ENCODE measurements at regions not wholly inside any gene's neighbourhood (a gene's known extent, or its start where the extent isn't known, plus 50 kb on each side); places are given as distances from the start of the nearest gene placed in this dataset.

DNA sequence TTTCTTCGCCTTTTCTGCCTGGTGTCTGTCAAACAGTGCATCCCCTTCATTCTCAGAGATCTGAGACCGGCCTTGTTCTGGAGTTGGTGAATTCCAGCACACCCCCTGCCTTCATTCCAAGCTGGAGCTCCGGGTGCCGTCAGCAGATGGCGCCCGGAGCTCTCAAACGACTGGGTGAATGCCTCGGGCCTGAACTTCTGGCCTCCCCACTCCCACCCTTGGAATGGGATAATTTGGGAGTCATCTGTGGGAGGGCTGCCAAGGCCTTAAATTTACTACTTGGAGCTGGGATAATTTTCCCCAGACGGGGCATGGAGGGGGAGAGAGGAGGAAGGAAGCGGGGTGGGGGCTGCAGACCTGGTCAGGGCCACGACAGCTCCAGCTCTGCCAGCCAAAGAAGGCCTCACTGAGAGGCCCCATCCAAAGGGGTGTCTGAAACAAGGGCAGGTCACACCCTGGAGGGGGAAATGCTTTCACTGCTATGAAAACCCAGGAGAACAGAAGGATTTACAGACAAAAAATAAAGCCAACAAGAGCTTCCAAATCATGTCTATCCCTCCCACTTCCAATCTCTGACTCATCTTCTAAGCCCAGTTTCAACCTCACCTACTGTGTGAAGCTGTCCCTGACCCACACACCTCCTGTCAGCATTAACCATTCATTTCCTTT is 187.9 kb downstream of the OPA1 start:
- peak; percentile 16 to 35 for DNase-seq

DNA sequence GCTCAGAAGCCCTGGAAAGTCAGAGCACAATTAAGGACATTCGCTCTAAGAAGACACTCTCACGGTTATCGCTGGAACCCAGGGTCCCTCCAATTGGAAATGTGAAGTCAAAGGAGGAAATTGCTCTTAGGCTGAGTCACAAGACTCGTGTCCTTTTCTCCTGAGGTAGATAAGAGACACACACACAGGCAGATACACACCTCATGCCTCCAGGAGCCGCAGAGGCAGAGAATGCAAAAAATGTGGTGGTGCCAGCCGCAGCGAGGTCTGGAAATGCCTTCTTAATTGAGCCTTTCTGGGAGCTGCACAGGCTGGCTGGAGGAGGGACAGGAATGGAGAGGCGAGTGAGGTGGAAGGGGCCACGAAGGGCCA is 189.3 kb downstream of the OPA1 start:
- no peak for DNase-seq

DNA sequence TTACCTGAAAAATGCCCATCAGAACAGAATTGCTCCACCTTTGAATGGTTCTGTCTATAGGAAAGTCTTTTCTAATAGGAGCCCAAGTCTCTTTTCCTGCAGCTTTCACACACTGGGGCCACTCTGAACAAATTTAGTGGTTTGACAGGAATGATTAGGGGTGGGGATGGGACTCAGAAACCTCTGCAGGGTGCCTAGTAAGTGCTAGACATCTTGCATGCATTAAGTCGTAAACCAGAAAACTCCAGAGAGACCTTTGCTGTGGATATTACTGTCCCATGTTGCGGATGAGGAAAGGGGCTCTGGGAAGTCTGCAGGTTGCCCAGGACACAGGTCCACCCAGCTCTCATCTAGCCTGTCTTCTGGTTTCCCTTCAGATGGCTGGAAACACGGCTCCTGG is 189.7 kb downstream of the OPA1 start:
- DNase-seq = no peak

DNA sequence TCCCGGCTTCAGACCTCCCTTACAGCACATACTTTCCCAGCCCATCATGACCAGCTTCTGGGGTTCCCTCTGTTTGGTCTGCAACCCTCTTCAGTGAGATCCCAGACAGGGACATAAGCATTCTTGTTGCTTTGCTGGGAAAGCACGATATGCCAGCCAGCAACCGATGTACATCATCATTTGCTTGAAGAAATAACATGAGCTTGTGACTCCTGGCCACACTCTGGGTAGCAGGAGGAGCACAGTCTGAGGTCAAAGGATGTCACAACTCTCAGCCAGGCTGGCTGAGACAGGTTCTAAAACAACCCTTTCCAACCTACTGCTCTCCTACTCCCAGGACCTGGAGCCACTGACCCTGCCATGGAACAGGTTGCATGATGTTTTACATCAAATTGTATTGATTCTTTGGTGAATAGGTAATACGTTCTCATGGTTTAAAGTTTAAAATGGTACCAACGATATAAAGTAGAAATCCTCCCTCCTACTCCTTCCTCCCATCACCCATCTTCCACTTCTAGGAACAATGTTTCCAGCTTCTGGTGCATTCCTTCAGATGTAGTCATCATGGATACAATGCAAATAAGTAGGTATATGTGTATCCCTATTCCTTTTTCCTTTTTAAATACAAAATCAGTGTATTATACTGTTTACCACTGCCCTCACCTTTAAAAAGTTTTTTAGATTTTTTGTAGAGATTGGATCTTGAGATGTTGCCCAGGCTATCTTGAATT is 190.3 kb downstream of the OPA1 start:
- DNase-seq = no peak

DNA sequence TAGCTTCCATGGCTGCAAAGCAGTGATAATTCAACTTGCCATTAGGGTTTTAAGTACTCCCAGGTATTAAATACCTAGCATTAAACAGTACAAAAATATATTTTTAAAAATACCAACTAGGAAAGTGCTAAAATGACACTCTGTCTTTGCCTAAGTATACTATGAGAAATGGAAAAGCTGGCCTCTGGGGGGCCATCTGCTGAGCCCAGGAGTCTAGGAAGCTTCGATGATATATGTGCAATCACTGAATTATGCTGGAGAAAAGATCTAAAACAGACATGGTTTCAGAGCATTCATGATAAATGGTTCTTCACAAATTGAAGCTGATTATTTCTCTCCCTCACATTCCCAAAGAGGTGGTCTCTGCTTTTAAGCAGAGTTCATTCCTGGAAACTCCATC is 191.8 kb downstream of the OPA1 start:
- no peak for DNase-seq

DNA sequence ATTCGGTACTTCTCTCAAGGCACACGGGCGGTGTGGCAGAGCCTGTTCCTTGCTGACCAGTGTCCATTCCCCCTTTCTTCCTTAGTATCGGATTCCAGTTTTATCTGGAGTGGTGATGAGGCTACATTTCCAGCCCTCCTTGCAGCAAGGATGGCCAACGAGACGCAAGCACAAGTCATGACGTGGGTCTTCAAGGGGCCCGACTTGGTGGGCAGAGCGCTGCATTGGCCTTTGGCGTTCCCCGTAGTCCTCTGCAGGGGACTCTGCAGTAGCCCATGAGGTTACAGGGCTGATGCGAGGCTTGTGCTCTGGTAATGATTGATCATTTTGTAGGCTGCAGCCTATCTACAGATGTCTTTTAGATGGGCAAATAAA is 194.5 kb downstream of the OPA1 start:
- DNase-seq = no peak

DNA sequence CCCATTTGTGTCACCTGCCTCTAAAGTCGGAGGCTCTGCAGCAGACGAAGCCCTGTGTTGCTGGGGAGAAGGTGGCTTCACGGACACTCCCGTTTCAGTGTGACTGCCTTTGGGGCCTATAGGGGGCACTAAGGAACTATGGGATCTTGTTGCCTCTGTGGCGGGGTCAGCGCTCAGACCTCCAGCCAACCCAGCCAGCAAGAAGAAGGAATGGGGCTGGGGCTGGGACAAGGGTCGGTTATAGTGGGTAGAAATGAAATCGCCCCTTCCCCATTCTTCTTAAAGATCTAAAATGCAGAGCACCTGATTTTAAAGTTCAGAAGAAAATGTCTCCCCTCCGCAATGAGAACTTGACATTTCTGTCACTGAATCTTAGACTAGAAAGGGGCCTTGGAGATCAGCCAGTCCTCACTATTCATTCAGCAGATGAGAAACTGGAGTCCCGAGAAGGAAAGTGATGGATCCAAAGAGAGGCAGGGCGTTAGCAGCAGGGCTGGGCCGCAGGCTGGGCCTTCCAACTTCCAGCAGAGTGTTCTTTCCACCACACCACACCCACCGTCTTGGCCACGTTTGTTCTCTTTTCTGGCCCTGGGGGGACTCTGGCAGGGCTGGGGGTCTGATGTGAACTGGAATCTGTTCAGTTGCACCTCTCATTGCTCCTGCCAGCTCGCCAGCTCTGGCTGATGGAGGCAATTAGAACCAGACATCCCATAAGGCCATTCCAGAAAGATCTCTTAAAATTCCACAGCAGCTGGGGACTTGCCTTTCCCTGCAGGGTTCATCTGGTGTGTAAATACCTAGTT is 195.4 kb downstream of the OPA1 start:
- DNase-seq = peak; percentile 28 to 46

DNA sequence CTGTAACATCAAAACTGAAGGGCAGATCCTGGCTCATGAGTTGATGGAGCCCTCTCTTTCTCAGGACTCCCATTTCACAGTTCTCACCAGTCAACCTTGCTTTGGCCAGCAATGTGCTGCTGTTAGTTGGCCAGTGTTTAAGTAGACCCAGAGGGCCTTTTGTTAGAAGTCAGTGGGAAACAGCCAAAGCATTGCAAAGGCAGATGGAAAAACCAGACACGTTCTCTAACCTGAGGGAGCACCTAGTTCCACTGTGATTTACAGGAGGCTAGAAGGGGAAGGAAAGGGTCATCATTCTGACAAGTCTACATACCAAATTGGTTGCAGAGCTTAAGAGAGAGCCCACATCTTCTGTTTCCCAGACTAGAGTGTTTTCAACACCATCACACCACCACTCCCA is 196.4 kb downstream of the OPA1 start:
- DNase-seq = no peak

DNA sequence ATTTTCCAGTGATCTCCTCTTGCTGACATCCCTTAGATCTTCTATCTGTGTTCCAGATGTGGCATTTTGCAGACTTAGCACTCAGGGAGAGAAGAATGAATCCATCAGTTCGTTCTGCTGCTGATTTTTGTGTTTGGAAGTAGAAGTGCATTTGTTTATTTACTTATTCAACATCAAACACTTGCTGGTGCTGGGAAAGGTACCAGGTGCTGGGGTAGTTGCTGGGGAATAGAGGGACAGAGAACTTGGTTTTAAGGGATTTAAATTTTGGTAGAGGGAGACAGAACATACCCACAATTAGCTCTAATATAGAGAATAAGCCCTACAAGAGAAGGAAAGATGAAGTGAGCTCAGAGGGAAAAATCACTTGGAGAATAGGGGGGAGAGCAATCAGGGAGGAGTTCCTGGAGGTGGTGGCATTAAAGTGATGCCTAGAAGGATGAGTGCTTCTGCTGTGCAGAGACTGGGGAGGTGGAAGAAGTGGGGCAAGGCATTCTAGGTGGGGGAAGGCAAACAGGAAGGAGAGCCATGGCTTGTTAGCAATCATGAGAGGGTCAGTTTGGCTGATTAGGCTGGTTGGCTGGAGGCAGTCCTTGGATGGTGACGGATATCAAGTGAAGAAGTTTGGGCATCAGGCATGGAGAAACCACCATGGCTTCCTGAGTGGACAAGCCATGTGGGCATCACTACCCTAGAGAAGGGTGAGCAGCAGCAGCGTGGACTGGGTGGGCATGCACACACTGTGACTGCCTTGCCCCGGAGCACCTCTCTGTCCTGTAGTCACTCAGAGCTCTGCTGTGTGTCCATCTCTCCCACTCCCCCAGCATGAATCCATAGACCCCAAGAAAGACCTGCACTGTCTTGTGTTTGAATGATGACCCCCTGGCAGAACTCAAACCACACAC is 197.3 kb downstream of the OPA1 start:
- no peak for DNase-seq

DNA sequence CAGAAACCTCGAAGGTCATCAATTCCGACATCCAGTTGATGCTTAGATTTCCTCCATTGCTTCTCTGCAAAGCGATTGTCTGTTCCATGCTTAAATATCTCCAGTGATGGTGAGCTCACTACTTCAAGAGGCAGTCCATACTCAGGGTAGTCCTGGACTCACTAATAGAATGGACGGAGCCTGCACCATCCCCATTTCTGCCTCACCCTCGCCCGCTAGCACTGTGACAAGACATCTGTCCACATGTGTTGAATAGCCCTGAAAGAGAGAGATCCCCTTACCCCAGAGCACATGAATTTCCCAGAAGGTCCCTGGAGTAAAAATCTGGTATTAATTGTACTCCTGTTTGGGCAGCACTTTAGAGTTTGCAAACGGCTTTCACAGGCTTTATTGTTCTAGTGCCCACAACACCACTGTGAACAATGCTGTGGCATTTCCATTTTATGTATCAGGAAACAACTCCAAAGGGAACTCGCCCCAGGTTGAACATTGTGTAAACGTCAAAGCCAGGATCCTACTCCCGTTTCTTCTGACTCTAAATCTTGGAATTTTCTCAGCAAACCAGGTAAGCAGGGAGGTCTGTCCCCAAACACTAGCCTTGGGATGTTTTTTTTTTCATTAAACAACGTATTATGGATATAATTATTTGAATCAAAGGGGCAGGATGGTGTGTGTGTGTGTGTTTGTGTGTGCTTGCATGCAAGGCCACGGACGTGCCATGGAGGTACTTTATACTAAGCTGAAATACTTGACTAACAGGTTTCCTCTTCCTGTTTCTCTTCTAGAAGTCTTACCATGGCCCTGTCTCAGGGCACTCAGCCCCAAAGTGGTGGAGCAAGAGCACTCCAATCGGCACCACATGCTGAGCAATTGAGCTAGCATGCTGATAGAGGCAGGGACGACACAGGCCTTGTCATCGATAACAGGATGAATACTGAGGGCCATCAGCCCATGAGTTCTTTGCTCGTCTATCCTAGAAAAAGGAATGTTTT is 198.3 kb downstream of the OPA1 start:
- no peak for DNase-seq

DNA sequence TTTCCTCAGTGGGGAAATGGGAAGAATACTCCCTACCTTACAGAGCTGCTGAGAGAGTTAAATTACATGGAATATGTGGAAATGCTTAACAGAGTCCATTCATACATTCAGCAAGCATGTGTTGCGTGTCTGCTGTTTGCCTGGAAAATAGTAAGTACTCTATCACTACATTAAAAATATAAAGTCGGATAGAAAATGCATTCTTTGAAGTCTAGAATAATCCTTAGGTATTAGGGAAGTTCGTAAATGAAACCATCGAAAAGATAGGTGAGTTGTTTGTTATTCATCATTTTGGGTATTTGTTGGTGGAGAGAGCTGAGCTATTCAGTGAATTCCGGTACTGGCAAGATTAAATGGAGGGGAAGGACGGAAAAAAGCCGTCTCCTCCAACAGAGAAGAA is 200.1 kb downstream of the OPA1 start:
- DNase-seq = no peak

DNA sequence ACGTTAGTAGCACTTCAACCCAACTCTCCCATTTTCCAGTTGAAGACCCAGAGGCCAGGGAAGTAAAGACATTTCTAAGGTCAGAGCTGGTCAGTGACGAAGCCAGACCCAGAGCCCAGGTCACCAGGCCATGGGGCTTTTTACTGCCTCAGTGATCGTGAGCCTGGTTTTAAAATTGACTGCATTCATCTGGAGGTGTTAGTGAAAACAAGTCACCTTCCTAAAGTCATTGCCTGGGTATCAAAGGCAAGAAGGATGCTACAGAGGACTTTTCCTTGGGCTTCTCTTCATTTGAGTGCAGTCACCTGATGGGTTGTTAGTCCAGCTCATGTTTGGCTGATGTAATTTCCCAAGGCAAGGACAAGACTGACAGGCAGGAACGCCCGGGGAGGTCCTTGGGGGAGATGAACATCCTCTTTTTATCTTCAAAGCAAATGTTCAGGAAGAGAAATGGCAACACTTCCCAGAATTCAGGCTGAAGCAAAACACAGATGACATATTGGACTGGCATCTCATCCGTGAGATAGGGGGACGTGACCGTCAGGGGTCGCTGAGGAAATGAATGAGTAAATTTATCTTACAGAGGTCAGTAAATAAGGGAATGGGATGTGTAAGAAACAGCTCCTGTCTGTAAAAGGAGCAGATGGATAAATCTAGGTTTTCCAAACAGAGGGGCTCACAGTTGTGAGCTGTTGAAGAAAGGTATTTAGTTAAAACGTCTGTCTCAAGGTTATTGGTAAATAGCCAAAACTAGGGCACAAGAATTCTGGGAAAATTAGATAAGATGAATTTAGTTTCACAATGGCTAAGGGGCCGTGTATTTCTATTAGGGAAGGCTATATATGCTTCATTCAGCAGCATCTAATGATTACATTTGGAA is 201.2 kb downstream of the OPA1 start:
- DNase-seq = no peak

DNA sequence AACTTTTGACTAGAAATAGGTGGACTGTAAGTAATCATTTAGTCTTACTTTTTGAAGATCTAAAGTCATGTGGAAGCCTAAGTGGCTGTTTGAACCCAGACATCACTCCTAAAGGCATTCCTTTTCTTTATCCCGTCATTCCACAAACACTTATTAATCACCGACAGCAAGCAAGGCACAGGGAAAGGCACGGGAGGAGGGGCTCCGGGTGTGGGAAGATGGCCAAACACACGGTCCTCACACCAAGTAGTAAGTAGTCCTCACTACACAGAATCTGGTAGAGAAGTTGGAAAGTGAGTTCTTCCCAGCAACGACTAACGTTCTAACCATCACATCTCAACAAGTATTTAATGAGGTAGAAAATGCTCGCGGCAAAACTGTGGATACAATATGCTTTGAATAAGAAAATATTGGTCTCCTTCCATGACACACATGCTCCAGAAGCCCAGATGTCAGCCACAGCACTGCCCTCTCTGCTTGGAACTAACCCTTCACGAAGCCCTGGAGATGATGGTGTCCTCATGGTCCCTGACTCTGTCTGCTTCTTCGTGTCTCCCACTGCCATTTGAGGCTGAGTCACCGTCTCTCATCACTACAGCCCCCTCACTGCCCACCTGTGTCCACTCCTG is 202.2 kb downstream of the OPA1 start:
- no peak for DNase-seq

DNA sequence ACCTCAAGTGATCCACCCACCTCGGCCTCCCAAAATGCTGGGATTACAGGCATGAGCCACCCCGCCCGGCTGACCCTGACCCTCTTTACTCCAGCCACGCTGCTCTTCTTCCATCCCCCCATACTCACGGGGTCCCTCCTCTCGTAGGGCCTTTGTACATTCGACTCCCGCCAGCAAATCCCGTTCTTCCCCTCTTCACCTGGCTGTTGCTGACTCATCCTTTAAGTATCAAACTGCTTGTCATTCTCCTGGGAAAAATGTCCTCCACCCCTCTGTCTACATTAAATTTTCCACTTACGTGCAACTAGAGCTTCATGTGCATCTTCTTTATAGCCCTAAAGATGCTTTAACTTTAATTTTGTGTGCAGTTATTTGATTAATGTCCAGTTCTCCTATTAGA is 203.1 kb downstream of the OPA1 start:
- DNase-seq = no peak

DNA sequence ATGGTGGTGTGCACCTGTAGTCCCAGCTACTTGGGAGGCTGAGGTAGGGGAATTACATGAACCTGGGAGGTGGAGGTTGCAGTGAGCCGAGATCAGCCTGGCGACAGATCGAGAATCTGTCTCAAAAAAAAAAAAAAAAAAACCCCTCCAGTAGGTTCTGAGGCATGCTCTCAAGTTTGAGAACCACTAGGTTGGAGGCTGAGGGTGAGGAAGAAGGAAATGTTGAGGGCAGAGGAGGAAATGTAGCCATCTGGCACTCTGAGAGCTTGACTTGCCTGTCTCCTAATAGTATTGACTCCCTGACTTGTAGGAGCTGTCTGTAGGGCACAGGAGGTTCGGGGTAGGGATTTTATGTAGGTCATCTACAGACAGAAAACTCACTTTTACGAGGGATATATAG is 204.6 kb downstream of the OPA1 start:
- DNase-seq = no peak

DNA sequence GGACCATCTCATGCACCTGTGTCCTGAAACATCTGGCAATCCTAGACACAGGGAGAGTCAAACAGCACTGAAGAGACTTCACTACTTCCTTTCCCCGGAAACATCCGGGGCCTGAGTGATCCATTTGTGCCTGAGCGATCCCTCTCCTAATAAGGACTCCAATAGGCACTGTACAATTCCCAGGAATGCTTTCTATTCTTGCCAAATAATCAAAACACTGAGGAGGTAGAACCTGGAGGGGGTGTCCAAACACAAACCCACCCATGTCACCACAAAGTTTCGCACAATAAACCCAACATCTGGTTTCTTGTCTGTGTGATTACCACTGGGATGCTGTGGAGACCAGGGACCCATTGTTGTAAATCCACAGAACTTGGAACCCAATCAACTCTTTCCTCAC is 205.0 kb downstream of the OPA1 start:
- no peak for DNase-seq

DNA sequence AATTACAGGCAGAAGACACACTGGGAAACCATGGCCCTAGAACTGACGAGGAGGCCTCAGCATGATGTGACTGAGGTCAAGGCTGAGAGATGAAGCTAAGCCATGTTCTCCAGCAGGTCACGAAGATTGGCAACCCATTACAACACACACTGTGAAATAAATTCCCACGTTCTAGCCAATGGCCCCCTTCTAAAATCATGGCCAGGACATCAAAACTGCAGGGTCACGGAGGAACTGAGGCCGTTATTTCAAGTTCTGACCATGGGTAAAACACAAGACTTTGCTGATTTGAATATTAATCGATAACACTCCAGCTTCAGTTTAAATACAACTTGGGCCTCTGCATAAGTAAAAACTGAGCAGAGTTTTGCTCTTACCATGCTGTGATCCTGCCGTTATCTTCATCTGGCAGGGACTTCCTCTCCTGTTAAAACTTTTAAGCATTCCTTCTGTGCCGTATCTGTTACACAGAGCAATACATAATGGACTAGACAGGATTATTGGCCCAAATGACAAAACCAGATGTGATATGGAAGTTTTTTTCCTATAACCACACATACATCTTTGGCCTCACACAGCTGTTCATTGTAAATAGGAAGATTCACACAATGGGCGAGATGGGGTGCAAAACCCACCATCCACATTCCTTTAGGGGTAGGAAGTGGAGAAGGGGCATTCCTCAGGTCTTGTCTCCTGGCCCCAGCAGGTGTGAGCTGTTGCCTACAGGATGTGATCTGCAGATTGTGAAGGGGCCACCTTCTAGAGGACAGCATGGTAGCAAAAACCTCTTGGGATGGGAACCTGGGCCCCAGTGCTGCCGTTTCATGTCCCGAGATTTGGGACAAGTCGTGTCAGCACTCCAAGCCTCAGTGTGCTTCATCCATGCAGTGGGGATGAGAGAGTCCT is 207.4 kb downstream of the OPA1 start:
- DNase-seq = no peak

DNA sequence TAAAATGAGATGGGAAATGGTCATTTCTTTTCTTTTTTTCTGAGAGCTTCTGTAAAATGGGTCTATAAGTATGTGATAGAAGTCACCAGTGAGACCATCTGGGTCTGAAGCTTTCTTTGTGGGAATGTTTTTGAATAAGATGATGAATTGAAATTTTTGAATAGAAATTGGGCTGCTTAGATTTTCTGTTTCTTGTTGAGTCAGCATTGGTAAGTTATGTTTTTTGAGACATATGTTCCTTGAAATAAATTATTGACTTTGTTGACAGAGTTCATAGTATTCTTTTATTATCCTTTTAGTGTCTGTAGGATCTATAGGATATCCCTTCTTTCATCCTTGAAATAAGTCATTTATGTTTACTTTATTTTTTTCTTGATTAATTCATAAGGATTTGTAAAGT is 208.1 kb downstream of the OPA1 start:
- DNase-seq = no peak

DNA sequence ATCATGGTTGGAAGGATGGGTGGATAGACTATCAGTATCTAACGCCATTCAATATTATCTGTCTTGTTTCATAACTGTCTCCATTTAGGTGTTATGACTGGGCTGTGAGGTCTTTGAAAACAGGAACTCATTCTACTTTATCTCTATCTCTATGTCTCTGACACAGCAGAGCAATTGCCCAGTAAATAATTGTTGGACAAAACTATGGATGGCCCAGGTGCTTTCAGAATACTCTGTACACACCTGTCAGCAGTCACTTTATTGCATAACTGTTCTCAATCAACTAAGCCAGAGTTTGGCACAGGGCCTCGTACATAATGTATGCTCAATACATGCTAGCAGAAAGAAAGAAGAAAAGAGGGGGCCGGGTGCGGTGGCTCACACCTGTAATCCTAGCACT is 210.3 kb downstream of the OPA1 start:
- DNase-seq = peak in 1 of 2 experiments; percentile 25
